Keratinocyte (primary cell): ENCODE measurements at regions not wholly inside any gene's neighbourhood (a gene's known extent, or its start where the extent isn't known, plus 50 kb on each side); places are given as distances from the start of the nearest gene placed in this dataset.

Experiments
- EZH2 ChIP-seq: IDR thresholded peaks from one replicate; pipeline ENCODE4 v1.6.1; 2012; ENCODE audit warnings: inconsistent platforms, mild to moderate bottlenecking, low read length, moderate library complexity
- TF ChIP-seq, protein P1 (sequence below), 3 experiments: IDR thresholded peaks in 1 of 3; conservative IDR thresholded peaks in 1 of 3; optimal IDR thresholded peaks in 1 of 3; 2 replicates in 2 of 3; 3 replicates in 1 of 3; pipeline versions ENCODE3 to v1.5.1; 2011; ENCODE audit warnings: low read length in 3 of 3, mild to moderate bottlenecking in 3 of 3, moderate library complexity in 2 of 3, control low read depth in 1 of 3, inconsistent platforms in 1 of 3; ENCODE audit not compliant: insufficient read depth in 2 of 3; ENCODE audit errors: extremely low read depth in 1 of 3

DNA sequence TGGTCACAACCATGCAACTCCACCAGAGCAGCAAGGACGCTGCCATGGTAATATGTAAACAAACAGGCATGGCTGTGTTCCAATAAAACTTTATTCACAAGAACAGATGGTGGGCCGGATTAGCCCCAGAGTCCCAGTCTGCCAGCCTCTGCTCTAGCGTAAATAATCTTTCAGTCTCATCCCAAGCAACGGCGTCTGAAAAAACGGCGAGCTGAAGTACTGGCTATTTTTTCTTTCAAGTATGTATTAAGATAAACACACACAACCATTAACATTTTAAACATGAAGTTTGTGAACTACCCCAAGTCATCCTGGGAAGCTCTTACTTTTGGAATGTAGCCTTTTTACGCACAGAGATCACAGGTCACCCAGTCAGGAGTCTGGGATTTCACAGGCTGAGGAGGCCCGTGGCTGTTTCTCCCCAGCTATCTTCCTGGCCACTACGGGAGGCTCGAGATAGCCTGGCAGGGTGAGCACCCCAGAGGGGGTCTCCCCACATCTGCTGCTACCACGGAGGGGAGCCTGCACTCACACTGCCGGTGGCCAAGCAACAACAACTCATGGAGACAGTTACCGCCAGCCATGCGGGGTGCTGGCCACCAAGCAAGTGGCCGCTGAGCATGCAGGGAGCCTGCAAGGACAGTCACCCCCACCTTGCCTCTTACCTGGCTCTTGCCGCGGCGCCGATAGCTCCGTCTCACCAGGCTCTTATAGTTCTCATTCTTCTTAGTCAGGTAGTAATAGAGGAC is 124.6 kb downstream of the RFLNA start:
- TF ChIP-seq EZH2 = no peak
- TF ChIP-seq, protein P1, sequence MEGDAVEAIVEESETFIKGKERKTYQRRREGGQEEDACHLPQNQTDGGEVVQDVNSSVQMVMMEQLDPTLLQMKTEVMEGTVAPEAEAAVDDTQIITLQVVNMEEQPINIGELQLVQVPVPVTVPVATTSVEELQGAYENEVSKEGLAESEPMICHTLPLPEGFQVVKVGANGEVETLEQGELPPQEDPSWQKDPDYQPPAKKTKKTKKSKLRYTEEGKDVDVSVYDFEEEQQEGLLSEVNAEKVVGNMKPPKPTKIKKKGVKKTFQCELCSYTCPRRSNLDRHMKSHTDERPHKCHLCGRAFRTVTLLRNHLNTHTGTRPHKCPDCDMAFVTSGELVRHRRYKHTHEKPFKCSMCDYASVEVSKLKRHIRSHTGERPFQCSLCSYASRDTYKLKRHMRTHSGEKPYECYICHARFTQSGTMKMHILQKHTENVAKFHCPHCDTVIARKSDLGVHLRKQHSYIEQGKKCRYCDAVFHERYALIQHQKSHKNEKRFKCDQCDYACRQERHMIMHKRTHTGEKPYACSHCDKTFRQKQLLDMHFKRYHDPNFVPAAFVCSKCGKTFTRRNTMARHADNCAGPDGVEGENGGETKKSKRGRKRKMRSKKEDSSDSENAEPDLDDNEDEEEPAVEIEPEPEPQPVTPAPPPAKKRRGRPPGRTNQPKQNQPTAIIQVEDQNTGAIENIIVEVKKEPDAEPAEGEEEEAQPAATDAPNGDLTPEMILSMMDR (optimal IDR thresholded peaks at IDR 0.05 in 1 of 3, IDR thresholded peaks at IDR 0.05 in 1 of 3, conservative IDR thresholded peaks at IDR 0.05 in 1 of 3; ENCODE audit: extremely low read depth in 1 of 3, insufficient read depth in 2 of 3, low read length in 3 of 3) = no peak
